Motor neuron (in vitro differentiated cells): ENCODE measurements at regions not wholly inside any gene's neighbourhood (a gene's known extent, or its start where the extent isn't known, plus 50 kb on each side); places are given as distances from the start of the nearest gene placed in this dataset.
A peak's percentile ranks its signal among the peaks of the same experiment; 100 is the strongest.

Source experiments
- ATAC-seq, 8 experiments: fragments of 200-7000 bp; cut with Tn5 transposase; replicated peaks in 6 of 8; 2 replicates each; pipeline ENCODE4 v1.8.0; 2021; ENCODE audit warnings: mild to moderate bottlenecking in 8 of 8, moderate library complexity in 8 of 8
- H3K27ac ChIP-seq, 2 donors: fragments of 250-450 bp; sonication (Bioruptor Pico); 2 replicates each; pipeline ENCODE4 v1.9.0; 2021; ENCODE audit warnings: antibody characterized with exemption in 2 of 2, mild to moderate bottlenecking in 2 of 2, moderate library complexity in 1 of 2
- H3K4me1 ChIP-seq, 2 donors: fragments of 250-450 bp; sonication (Bioruptor Pico); replicated peaks in 1 of 2; 2 replicates each; pipeline ENCODE4 v1.6.1; 2021; ENCODE audit warnings: antibody characterized with exemption in 2 of 2, mild to moderate bottlenecking in 2 of 2, moderate library complexity in 1 of 2
- H3K4me3 ChIP-seq, 5 donors: fragments of 250-450 bp; sonication (Bioruptor Pico); 2 replicates each; pipeline ENCODE4 v1.9.0; 2021; ENCODE audit warnings: antibody characterized with exemption in 5 of 5, mild to moderate bottlenecking in 5 of 5, moderate library complexity in 4 of 5
- WGBS, 10 experiments: fragments of 450-650 bp; shearing (Covaris generic); methylation state at CpG; one replicate each; pipeline ENCODE4 v1.0.0; 2022; 5-methylcytosine and 5-hydroxymethylcytosine counted together
- in situ Hi-C, 9 experiments: fragments of 400-800 bp; cut with MboI; loops; one replicate each; pipeline ENCODE4 v1.15.0; 2021; ENCODE audit warnings: low sequenced_read_pairs in 9 of 9, low pct_unique_long_range_greater_than_20kb in 2 of 9; ENCODE audit not compliant: unreplicated experiment in 9 of 9

- WGBS, 10 experiments, result 0 to 95% (median 81%) methylated on average over 3 to 5 of the region's 5 CpGs
- no peak for ATAC-seq
- no peak overlapping the region for H3K4me3 ChIP-seq
- peaks cover 0 to 2% of the 10 kb centered on the region in 2 donors for H3K4me1 ChIP-seq
- in situ Hi-C loops, result no loop called here
- H3K27ac ChIP-seq, result no peak overlapping the region
Observed at GRCh38 chr4:29043411-29043810, 1676.8 kb upstream of the PCDH7 start.

- in situ Hi-C loops, result no loop called here
Observed at GRCh38 chr4:29046186-29046585, 1674.0 kb upstream of the PCDH7 start.

GRCh38 chr4:29046781-29047180, 1673.4 kb upstream of the PCDH7 start:
- in situ Hi-C loops, result no loop called here
- Histone ChIP-seq H3K4me3 (no peak overlapping the region), H3K27ac (no peak overlapping the region), H3K4me1 (peaks cover 0 to 2% of the 10 kb centered on the region in 2 donors)
- 9 to 100% (median 93%) methylated on average over 1 to 2 of the region's 2 CpGs; no CpG with 5 or more reads in 2 of the 10 experiments for WGBS, 10 experiments
- peak in 2 of 8 experiments; percentile 20 to 35 for ATAC-seq

More at GRCh38 chr4:29046186-29046585, 1674.0 kb upstream of the PCDH7 start:
- 0 to 100% (median 7%) methylated on average over 1 to 2 of the region's 2 CpGs; no CpG with 5 or more reads in 2 of the 10 experiments for WGBS, 10 experiments
- ATAC-seq, result peak in 5 of 8 experiments; percentile 35 to 88 (median 49)
- Histone ChIP-seq H3K27ac (no peak overlapping the region), H3K4me3 (no peak overlapping the region), H3K4me1 (peaks cover 0 to 2% of the 10 kb centered on the region in 2 donors)

DNA sequence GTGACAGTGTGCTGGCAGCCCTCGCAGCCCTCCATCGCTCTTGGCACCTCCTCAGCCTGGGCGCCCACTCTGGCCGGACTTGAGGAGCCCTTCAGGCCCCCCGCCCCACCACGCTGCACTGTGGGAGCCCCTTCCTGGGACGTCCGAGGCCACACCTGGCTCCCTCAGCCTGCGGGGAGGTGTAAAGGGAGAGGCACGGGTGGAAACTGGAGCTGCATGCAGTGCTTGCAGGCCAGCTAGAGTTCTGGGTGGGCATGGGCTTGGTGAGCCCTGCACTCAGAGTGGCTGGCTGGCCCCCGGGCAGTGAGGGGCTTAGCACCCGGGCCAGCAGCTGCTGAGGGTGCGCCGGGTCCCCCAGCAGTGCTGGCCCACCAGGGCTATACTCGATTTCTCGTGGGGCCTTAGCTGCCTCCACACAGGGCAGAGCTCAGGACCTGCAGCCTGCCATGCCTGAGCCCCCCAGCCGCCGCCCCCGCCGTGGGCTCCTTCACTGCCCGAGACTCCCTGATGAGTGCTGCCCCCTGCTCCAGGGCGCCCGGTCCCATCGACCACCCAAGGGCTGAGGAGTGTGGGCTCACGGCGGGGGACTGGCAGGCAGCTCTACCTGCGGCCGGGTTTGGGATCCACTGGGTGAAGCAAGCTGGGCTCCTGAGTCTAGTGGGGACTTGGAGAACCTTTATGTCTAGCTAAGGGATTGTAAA, 1672.7 kb upstream of the PCDH7 start:
- H3K27ac ChIP-seq, result no peak overlapping the region
- 44 to 100% (median 99%) methylated on average over 1 to 11 of the region's 28 CpGs; no CpG with 5 or more reads in 6 of the 10 experiments for WGBS, 10 experiments
- peaks cover 0 to 2% of the 10 kb centered on the region in 2 donors for H3K4me1 ChIP-seq
- in situ Hi-C loops, result no loop called here
- no peak overlapping the region for H3K4me3 ChIP-seq
- ATAC-seq, result peak in 1 of 8 experiments; percentile 9

DNA sequence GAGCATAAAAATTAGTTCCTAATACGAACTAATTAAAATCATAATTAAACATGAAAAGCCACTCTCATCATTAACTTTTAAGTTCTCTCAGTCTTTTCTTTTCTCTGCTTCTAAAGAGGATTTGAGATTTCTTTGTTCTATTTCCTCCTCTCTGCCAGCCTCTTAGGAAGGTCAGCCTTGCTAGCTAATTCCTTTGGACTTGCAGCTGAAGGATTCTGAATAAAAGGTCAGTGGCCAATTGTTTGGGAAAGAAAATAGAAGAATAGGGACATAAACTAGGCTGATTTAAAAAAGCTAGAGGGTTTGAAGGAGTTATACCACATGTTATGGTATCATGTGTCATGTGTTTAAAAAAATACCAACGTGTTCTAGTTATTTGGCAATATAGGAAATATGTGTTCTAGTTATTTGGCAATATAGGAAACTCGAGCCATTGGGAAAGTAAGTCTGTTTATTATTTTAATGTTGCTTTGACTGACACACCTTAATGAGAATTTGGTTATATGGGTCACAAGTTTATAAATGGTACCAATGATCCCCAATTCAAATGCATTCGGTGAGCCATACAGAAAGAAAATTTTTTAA, 1668.7 kb upstream of the PCDH7 start:
- H3K4me3 ChIP-seq, result no peak overlapping the region
- no peaks in the 10 kb centered on the region for H3K4me1 ChIP-seq
- in situ Hi-C loops, result no loop called here
- ATAC-seq, result peak in 1 of 8 experiments; percentile 29
- WGBS, 10 experiments, result 0 to 64% (median 12%) methylated on average over 2 to 4 of the region's 4 CpGs
- H3K27ac ChIP-seq, result no peak overlapping the region

- in situ Hi-C loops, result no loop called here
- ATAC-seq, result no peak
- no peaks in the 10 kb centered on the region for H3K4me1 ChIP-seq
- no peak overlapping the region for H3K27ac ChIP-seq
- H3K4me3 ChIP-seq, result no peak overlapping the region
- 0 to 100% (median 60%) methylated on average over 1 to 4 of the region's 4 CpGs; no CpG with 5 or more reads in 1 of the 10 experiments for WGBS, 10 experiments
Observed at GRCh38 chr4:29052266-29052665, 1667.9 kb upstream of the PCDH7 start.

- in situ Hi-C loops, result no loop called here
- Histone ChIP-seq H3K4me1 (no peaks in the 10 kb centered on the region), H3K27ac (no peak overlapping the region), H3K4me3 (no peak overlapping the region)
- no peak for ATAC-seq
- 0 to 100% (median 40%) methylated on average over 1 to 2 of the region's 2 CpGs; no CpG with 5 or more reads in 3 of the 10 experiments for WGBS, 10 experiments
Observed at GRCh38 chr4:29058531-29058930, 1661.6 kb upstream of the PCDH7 start.

DNA sequence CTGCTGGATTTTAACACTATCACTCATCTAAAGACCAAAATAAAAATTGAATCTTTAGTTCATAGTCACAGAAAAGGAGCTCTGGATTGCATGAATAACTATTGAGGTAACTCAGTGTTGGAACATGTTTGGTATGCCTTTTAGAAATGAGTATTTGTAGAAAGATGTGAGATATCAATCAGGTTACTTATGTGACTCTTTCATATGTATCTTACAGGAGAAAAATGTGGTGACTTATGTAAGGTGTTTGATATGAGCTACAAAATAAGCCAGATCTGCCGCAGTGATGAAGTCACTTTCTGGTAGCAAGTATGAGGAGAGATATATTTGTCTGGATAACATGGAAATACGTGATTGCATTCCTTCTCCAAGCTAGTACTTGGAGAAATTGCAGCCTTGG, 1653.3 kb upstream of the PCDH7 start:
- in situ Hi-C loops, result no loop called here
- H3K27ac ChIP-seq, result no peak overlapping the region
- WGBS, 10 experiments, result 0 to 100% (median 83%) methylated on average over 1 to 2 of the region's 2 CpGs; no CpG with 5 or more reads in 1 of the 10 experiments
- H3K4me1 ChIP-seq, result no peaks in the 10 kb centered on the region
- no peak for ATAC-seq
- no peak overlapping the region for H3K4me3 ChIP-seq

GRCh38 chr4:29073571-29073970, 1646.6 kb upstream of the PCDH7 start:
- Histone ChIP-seq H3K4me3 (no peak overlapping the region), H3K27ac (no peak overlapping the region), H3K4me1 (no peaks in the 10 kb centered on the region)
- no peak for ATAC-seq
- in situ Hi-C loops, result no loop called here
- 100% methylated on average over 1 of the region's 1 CpG; no CpG with 5 or more reads in 8 of the 10 experiments for WGBS, 10 experiments

- no peaks in the 10 kb centered on the region for H3K4me1 ChIP-seq
- in situ Hi-C loops, result no loop called here
- no peak overlapping the region for H3K4me3 ChIP-seq
- 0 to 100% (median 73%) methylated on average over 2 to 6 of the region's 6 CpGs for WGBS, 10 experiments
- H3K27ac ChIP-seq, result no peak overlapping the region
- no peak for ATAC-seq
Observed at GRCh38 chr4:29075366-29075765, 1644.8 kb upstream of the PCDH7 start.

DNA sequence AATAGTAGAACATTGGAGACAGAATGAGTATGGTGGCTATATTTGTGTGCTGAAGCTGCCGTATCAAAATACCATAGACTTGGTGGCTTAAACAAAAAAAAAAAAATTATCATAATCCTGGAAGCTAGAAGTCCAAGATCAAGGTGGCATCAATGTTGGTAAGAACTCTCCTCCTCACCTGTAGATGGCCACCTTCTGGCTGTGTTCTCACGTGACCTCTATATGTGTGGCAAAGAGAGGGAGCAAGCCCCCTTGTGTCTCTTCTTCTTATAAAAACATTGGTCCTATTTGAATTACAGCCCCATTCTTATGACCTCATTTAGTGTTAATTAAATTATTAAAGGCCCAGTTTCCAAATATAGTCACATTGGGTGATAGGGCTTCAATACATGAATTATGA, 1640.9 kb upstream of the PCDH7 start:
- 11 to 100% (median 73%) methylated on average over 1 to 2 of the region's 2 CpGs; no CpG with 5 or more reads in 4 of the 10 experiments for WGBS, 10 experiments
- Histone ChIP-seq H3K4me3 (no peak overlapping the region), H3K27ac (no peak overlapping the region), H3K4me1 (peaks cover 0 to 4% of the 10 kb centered on the region in 2 donors)
- no peak for ATAC-seq
- in situ Hi-C loops, result no loop called here

DNA sequence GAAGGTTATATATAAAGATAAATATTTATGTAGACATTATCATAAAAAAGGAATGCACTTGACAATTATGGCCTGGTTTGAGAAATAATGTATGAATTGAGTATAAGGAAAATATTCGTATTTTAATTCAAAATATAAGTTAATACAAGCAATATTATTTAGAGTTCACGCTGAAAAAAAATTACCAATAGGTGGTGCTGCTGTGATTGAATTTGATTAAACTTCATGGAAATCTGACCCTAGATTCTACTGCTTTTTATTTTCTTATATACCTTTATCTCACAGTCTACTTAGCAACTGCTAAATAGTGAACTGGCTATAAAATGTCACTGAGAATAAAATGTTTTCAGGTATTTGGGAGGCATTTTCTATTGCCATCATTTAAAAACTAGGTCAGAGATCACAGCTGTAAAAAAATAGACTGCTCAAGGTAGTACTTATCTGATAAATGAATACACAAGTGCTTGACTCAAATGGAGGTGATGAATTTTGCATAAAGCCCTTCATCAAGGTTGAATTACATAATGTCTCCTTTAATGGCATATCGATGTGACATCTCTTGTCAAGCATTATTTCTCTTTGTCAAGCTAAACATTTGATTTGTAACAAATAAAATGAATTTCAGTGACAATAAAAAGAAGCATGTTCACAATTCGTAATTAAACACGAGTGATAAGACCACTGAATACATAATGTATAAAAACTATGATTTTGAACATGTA, 1638.8 kb upstream of the PCDH7 start:
- WGBS, 10 experiments, result 6 to 87% (median 60%) methylated on average over 4 to 5 of the region's 5 CpGs; no CpG with 5 or more reads in 1 of the 10 experiments
- Histone ChIP-seq H3K27ac (no peak overlapping the region), H3K4me3 (no peak overlapping the region), H3K4me1 (peaks cover 0 to 4% of the 10 kb centered on the region in 2 donors)
- in situ Hi-C loops, result no loop called here
- ATAC-seq, result no peak

DNA sequence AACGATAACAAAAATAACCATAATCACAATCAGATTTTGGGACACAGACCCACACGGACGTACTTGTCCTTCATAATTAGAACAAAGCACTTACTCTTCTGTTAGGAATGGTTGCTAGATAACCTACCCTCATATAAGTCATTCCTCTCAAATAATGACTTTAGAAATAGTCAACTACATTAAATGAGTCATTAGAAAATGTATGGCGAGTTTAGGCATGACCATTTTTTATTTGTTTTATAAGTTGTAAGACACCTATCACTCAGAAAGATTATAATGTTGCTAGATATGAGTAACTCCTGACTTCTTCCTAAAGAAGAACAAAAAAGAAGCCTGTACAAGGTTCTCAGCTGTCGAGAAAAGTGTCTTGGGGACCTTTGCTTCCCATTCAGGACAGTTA, 1637.5 kb upstream of the PCDH7 start:
- 0 to 100% (median 71%) methylated on average over 1 to 5 of the region's 5 CpGs for WGBS, 10 experiments
- H3K4me1 ChIP-seq, result peaks cover 0 to 4% of the 10 kb centered on the region in 2 donors
- in situ Hi-C loops, result no loop called here
- no peak for ATAC-seq
- no peak overlapping the region for H3K27ac ChIP-seq
- H3K4me3 ChIP-seq, result no peak overlapping the region
